ENCODE measurements at regions not wholly inside any gene's neighbourhood (a gene's known extent, or its start where the extent isn't known, plus 50 kb on each side); places are given as distances from the start of the nearest gene placed in this dataset.

DNA sequence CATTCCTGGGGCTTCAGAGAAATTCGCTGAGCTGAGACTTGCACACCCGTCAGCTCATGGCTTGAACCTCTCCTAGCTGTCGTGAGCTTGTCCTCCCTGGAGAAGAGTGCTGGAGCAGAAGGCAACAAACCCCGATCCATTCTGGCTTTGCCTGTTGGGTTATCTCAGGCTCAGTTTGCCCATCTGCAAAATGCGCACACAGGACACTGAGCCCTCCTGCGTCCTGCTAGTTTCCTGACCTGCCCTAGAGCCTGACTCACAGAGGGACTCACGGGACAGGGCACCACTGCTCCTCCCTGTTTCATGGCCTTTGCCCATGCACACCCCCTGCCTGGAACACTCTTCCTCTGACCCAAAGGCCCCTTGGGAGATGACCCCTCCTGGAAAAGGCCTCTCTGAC is 365.0 kb downstream of the MN1 start:
- Mint-ChIP-seq H3K27ac (no peak overlapping the region), H3K4me1 (peaks cover 0 to 2% (median 0%) of the 10 kb centered on the region in 4 donors), H3K9me3 (peaks cover 0 to 11% (median 4%) of the 10 kb centered on the region in 8 donors), H3K4me3 (no peak overlapping the region), H3K36me3 (no peaks in the 10 kb centered on the region), H3K27me3 (peaks cover 1 to 5% of the 10 kb centered on the region in 2 donors)
- Histone ChIP-seq H3K27ac (ENCODE audit: low read depth, low read length) (no peak overlapping the region), H3K9me3 (ENCODE audit: control insufficient read depth in 1 of 2, low read length in 2 of 2) (no peaks in the 10 kb centered on the region), H3K4me3 (ENCODE audit: low read length in 2 of 2) (no peak overlapping the region), H3K4me1 (ENCODE audit: insufficient read depth, low read length) (no peaks in the 10 kb centered on the region), H3K27me3 (ENCODE audit: insufficient read depth, low read length) (no peaks in the 10 kb centered on the region), H3K36me3 (ENCODE audit: insufficient read depth, low read length) (no peaks in the 10 kb centered on the region)
- POLR2A ChIA-PET (ENCODE audit: partially characterized antibody), result no interaction called here
- CTCF ChIA-PET (ENCODE audit: partially characterized antibody), result no interaction called here
- intact Hi-C loops (cut with micrococcal nuclease), result no loop called here
- no peak for DNase-seq

DNA sequence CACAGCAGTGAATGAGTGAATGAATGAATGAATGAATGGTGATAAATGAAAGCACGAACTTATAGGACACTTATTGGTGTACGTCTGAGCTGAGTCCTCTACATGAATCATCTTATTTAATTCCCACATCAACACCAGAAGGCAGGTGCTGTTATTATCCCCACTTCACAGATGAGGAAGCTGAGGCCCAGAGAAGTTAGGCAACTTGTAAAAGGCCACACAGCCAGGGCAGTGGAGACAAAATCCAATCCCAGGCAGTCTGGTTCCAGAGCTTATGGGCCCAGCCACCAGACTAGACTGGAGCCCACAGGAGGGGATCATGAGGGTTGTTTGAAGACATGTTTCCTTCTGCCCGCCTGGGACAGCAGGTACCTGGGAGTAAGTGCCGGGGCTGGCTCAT is 364.0 kb downstream of the MN1 start:
- Mint-ChIP-seq H3K27me3 (peaks cover 1 to 3% of the 10 kb centered on the region in 2 donors), H3K27ac (no peak overlapping the region), H3K9me3 (peaks cover 0 to 4% (median under 1%) of the 10 kb centered on the region in 8 donors), H3K4me3 (no peak overlapping the region), H3K36me3 (no peaks in the 10 kb centered on the region), H3K4me1 (peaks cover 0 to 2% (median 0%) of the 10 kb centered on the region in 4 donors)
- DNase-seq, result no peak
- Histone ChIP-seq H3K27ac (ENCODE audit: low read depth, low read length) (no peak overlapping the region), H3K4me3 (ENCODE audit: low read length in 2 of 2) (no peak overlapping the region), H3K4me1 (ENCODE audit: insufficient read depth, low read length) (no peaks in the 10 kb centered on the region), H3K27me3 (ENCODE audit: insufficient read depth, low read length) (no peaks in the 10 kb centered on the region), H3K9me3 (ENCODE audit: control insufficient read depth in 1 of 2, low read length in 2 of 2) (no peaks in the 10 kb centered on the region), H3K36me3 (ENCODE audit: insufficient read depth, low read length) (no peaks in the 10 kb centered on the region)
- ChIA-PET POLR2A (ENCODE audit: partially characterized antibody) (no interaction called here), CTCF (ENCODE audit: partially characterized antibody) (no interaction called here)
- intact Hi-C loops (cut with micrococcal nuclease), result no loop called here

DNA sequence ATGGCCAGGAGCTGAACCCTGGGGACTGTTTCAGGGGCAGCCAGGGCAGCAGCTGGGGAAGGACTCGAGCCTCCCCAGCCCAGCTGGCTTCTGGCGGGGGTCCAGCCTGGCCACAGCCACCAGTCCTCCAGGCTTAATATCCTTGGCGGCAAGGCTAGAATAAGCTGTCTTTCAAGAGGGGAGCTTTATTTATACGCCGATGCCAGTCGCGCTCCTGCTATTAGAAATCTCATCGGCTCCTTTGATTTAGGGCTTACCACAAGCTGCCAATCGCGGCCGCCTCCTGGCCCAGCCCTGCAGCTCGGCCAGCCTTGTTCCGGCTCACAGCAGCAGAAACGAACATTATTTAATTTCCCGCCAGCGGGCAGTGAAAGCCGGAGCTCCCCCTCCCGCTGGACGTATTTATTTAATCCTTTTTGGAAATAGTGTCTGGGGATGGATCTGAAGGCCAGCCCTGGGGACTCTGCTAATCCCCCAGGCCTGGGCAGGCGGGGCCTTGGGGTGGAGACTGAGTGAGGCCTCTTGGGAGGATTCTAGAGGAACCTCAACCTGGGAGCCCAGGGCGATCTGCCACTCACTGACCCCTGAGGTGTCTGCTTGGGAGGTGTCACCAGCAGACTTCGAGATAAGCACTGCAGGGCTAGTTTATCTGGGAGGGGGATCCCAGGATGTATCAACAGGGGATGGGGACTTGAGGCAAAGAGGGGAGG is 363.1 kb downstream of the MN1 start:
- H3K4me3 Mint-ChIP-seq, result no peak overlapping the region
- Histone ChIP-seq H3K9me3 (ENCODE audit: control insufficient read depth in 1 of 2, low read length in 2 of 2) (no peaks in the 10 kb centered on the region), H3K4me3 (ENCODE audit: low read length in 2 of 2) (no peak overlapping the region), H3K4me1 (ENCODE audit: insufficient read depth, low read length) (no peaks in the 10 kb centered on the region), H3K27ac (ENCODE audit: low read depth, low read length) (no peak overlapping the region), H3K27me3 (ENCODE audit: insufficient read depth, low read length) (no peaks in the 10 kb centered on the region), H3K36me3 (ENCODE audit: insufficient read depth, low read length) (no peaks in the 10 kb centered on the region)
- POLR2A ChIA-PET (ENCODE audit: partially characterized antibody), result no interaction called here
- CTCF ChIA-PET (ENCODE audit: partially characterized antibody), result no interaction called here
- peaks cover 0 to 2% (median 0%) of the 10 kb centered on the region in 8 donors for H3K9me3 Mint-ChIP-seq
- no peak overlapping the region for H3K27ac Mint-ChIP-seq
- DNase-seq, result no peak
- H3K27me3 Mint-ChIP-seq, result peaks cover 1 to 3% of the 10 kb centered on the region in 2 donors
- peaks cover 0 to 2% (median 0%) of the 10 kb centered on the region in 4 donors for H3K4me1 Mint-ChIP-seq
- intact Hi-C loops (cut with micrococcal nuclease), result no loop called here
- H3K36me3 Mint-ChIP-seq, result no peaks in the 10 kb centered on the region

DNA sequence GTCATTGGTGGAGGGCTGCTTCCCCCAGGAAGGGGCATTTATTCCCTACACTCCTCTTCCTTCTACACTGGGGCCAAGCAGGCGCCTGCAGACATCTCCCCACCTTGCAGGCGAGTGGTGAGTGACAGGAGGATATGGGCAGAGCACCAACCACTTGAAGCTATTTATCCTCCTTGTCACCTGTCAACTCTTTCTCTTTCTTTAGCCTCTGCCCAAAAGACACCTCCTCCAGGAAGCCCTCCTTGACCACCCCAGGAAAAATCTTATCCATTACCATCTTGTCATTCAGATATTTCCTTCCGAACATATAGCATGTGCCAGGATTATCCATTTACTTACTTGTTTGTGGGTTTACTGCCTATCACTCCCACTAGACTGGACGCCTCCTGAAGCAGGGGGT is 362.4 kb downstream of the MN1 start:
- Histone ChIP-seq H3K9me3 (ENCODE audit: control insufficient read depth in 1 of 2, low read length in 2 of 2) (no peaks in the 10 kb centered on the region), H3K27me3 (ENCODE audit: insufficient read depth, low read length) (no peaks in the 10 kb centered on the region), H3K36me3 (ENCODE audit: insufficient read depth, low read length) (no peaks in the 10 kb centered on the region), H3K27ac (ENCODE audit: low read depth, low read length) (no peak overlapping the region), H3K4me1 (ENCODE audit: insufficient read depth, low read length) (no peaks in the 10 kb centered on the region), H3K4me3 (ENCODE audit: low read length in 2 of 2) (no peak overlapping the region)
- no peak overlapping the region for H3K4me3 Mint-ChIP-seq
- no peaks in the 10 kb centered on the region for H3K36me3 Mint-ChIP-seq
- peaks cover 1 to 3% of the 10 kb centered on the region in 2 donors for H3K27me3 Mint-ChIP-seq
- POLR2A ChIA-PET (ENCODE audit: partially characterized antibody), result no interaction called here
- DNase-seq, result no peak
- peaks cover 0 to 2% (median 0%) of the 10 kb centered on the region in 4 donors for H3K4me1 Mint-ChIP-seq
- CTCF ChIA-PET (ENCODE audit: partially characterized antibody), result no interaction called here
- no peak overlapping the region for H3K27ac Mint-ChIP-seq
- intact Hi-C loops (cut with micrococcal nuclease), result no loop called here
- H3K9me3 Mint-ChIP-seq, result peaks cover 0 to 2% (median 0%) of the 10 kb centered on the region in 8 donors

DNA sequence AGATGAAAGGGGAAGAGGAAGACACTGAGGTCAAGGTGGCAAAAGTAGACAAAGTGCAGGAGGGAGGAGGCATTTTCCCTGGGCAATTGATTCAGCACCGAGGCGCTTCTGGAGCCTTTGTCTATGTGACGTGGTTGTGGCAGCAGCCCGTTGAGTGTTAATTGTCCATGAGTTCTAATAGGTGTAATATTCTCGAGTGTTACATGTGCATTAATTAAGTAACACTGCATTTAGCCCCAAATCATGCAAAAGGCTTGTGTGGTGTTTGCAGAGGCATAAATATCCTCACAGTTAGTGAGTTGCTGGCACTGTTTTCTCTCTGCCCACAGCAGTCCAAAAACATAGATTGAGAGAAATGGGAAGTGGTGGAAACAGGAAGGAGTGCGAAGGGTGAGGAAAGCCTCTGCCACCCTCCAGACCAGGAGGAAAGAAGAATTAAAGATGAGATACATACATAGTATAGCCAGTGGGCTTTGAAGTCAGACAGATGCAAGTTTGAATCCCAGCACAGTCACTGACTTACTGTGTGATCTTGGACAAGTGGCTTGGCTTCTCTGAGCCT is 361.2 kb downstream of the MN1 start:
- no peak for DNase-seq
- intact Hi-C loops (cut with micrococcal nuclease), result no loop called here
- H3K4me1 Mint-ChIP-seq, result peaks cover 0 to 2% (median 0%) of the 10 kb centered on the region in 4 donors
- Histone ChIP-seq H3K27ac (ENCODE audit: low read depth, low read length) (no peak overlapping the region), H3K36me3 (ENCODE audit: insufficient read depth, low read length) (no peaks in the 10 kb centered on the region), H3K4me1 (ENCODE audit: insufficient read depth, low read length) (no peaks in the 10 kb centered on the region), H3K27me3 (ENCODE audit: insufficient read depth, low read length) (no peaks in the 10 kb centered on the region), H3K9me3 (ENCODE audit: control insufficient read depth in 1 of 2, low read length in 2 of 2) (no peaks in the 10 kb centered on the region), H3K4me3 (ENCODE audit: low read length in 2 of 2) (no peak overlapping the region)
- no peaks in the 10 kb centered on the region for H3K36me3 Mint-ChIP-seq
- H3K4me3 Mint-ChIP-seq, result no peak overlapping the region
- POLR2A ChIA-PET (ENCODE audit: partially characterized antibody), result no interaction called here
- CTCF ChIA-PET (ENCODE audit: partially characterized antibody), result no interaction called here
- peaks cover 0 to 3% of the 10 kb centered on the region in 2 donors for H3K27me3 Mint-ChIP-seq
- H3K9me3 Mint-ChIP-seq, result peaks cover 0 to under 1% (median 0%) of the 10 kb centered on the region in 8 donors
- H3K27ac Mint-ChIP-seq, result no peak overlapping the region

DNA sequence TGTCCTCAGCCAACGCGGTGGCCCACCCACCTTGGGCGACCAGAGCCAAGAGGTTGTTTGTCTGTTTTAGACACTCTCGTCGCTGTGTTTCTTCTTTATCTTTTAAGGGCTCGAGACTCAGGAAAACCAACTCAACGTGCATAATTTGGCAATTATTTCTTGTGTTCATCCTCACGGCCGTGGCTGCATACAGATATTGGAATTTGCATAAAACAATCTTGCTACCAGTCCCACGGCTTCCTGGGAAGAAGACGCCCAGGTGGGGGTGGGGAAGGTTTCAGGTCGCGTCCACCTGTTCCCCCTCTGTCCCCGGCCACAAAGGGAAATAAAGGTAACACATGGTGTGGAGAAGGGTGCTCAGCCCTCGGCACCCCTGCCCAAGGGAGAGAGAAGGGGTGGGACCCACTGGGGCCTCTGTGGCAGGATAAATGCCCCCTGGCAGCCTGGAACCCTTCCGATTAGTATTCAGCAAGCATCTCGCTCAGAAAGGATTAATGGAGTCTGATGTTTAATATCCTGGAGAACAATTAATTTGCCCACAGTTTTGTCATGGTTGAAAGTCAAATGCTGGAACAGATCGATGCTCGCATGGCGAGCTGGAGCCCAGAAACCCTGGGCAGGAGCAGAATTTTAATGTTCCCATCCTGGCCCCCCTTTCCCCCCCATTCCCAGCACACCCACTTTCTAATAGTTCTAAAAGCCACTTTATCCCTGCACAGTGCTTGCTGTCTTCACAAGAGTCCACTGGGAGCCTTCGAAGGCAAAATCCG is 359.7 kb downstream of the MN1 start:
- H3K4me3 Mint-ChIP-seq, result no peak overlapping the region

DNA sequence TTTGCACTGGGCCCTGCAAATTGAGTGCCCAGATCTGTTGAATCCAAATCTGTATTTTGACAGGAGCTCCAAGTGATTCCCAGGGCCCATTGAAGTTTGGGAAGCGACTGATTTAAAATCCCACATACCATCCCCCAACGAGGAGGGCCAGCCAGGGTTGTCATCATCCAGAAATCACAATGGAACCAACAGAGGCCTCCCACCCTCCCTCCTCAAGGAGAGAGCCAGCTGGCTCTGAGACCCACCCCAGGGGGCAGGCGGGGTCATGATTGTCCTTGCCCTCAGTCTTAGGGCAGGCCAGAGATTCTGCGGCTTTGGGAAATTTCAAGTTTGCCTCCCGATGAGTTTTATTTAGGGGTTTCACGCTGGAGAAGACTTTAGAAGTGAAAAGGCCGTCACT is 358.2 kb downstream of the MN1 start:
- intact Hi-C loops (cut with micrococcal nuclease), result no loop called here
- Histone ChIP-seq H3K27me3 (ENCODE audit: insufficient read depth, low read length) (no peaks in the 10 kb centered on the region), H3K36me3 (ENCODE audit: insufficient read depth, low read length) (no peaks in the 10 kb centered on the region), H3K4me1 (ENCODE audit: insufficient read depth, low read length) (no peaks in the 10 kb centered on the region), H3K9me3 (ENCODE audit: control insufficient read depth in 1 of 2, low read length in 2 of 2) (no peaks in the 10 kb centered on the region), H3K27ac (ENCODE audit: low read depth, low read length) (no peak overlapping the region), H3K4me3 (ENCODE audit: low read length in 2 of 2) (no peak overlapping the region)
- Mint-ChIP-seq H3K27ac (no peak overlapping the region), H3K4me1 (peaks cover 0 to 2% (median 0%) of the 10 kb centered on the region in 4 donors), H3K36me3 (no peaks in the 10 kb centered on the region), H3K27me3 (peaks cover 0 to 1% of the 10 kb centered on the region in 2 donors), H3K9me3 (no peaks in the 10 kb centered on the region), H3K4me3 (no peak overlapping the region)
- ChIA-PET POLR2A (ENCODE audit: partially characterized antibody) (no interaction called here), CTCF (ENCODE audit: partially characterized antibody) (no interaction called here)
- no peak for DNase-seq

More for the DNA sequence above, 359.7 kb downstream of the MN1 start:
- H3K9me3 Mint-ChIP-seq, result no peaks in the 10 kb centered on the region
- H3K27ac ChIP-seq (ENCODE audit: low read depth, low read length), result no peak overlapping the region
- no peak overlapping the region for H3K4me3 ChIP-seq (ENCODE audit: low read length in 2 of 2)
- no peaks in the 10 kb centered on the region for H3K4me1 ChIP-seq (ENCODE audit: insufficient read depth, low read length)
- no peak overlapping the region for H3K27ac Mint-ChIP-seq
- ChIA-PET CTCF (ENCODE audit: partially characterized antibody) (no interaction called here), POLR2A (ENCODE audit: partially characterized antibody) (no interaction called here)
- H3K36me3 Mint-ChIP-seq, result no peaks in the 10 kb centered on the region
- no peak for DNase-seq
- intact Hi-C loops (cut with micrococcal nuclease), result no loop called here
- H3K4me1 Mint-ChIP-seq, result peaks cover 0 to 2% (median 0%) of the 10 kb centered on the region in 4 donors
- H3K27me3 ChIP-seq (ENCODE audit: insufficient read depth, low read length), result no peaks in the 10 kb centered on the region
- H3K27me3 Mint-ChIP-seq, result peaks cover 0 to 3% of the 10 kb centered on the region in 2 donors
- H3K9me3 ChIP-seq (ENCODE audit: control insufficient read depth in 1 of 2, low read length in 2 of 2), result no peaks in the 10 kb centered on the region
- H3K36me3 ChIP-seq (ENCODE audit: insufficient read depth, low read length), result no peaks in the 10 kb centered on the region

All from CD4-positive, alpha-beta memory T cell (primary cell).